IMR-90 (cell line): ENCODE measurements at regions not wholly inside any gene's neighbourhood (a gene's known extent, or its start where the extent isn't known, plus 50 kb on each side); places are given as distances from the start of the nearest gene placed in this dataset.

Experiments
- ATAC-seq: fragments of 200-7000 bp; cut with Tn5 transposase; 2 replicates; pipeline ENCODE4 v1.9.1; 2020; ENCODE audit warnings: low read depth, mild to moderate bottlenecking, moderate library complexity
- BruUV-seq: library from RNA; stranded (reverse); fragments of 400-500 nt; replicated peaks from 2 replicates; lab custom pipeline; 2021; lab: Mats Ljungman, UMichigan
- CTCF ChIA-PET: fragments of 300-600 bp; formaldehyde crosslinking; extraction: SDS; loops from one replicate; lab custom pipeline; 2021; ENCODE audit warnings: antibody characterized with exemption; lab: Yijun Ruan, JAX
- POLR2A ChIA-PET: fragments of 300-600 bp; sonication (Branson Sonifier 250); formaldehyde crosslinking; loops from one replicate; lab custom pipeline; 2022; ENCODE audit warnings: antibody characterized with exemption; ENCODE audit not compliant: unreplicated experiment; lab: Charles Lee
- DNase-seq: peaks from one replicate; pipeline ENCODE4 v3.0.0; 2013
- H2AFZ ChIP-seq: replicated peaks from 2 replicates; pipeline ENCODE3; 2013; ENCODE audit warnings: low read length, mild to moderate bottlenecking; ENCODE audit not compliant: poor library complexity
- H2AK5ac ChIP-seq: 2 replicates; pipeline ENCODE4 v1.6.1; 2013; ENCODE audit warnings: low read depth, low read length, inconsistent platforms
- H2AK9ac ChIP-seq: replicated peaks from 2 replicates; pipeline ENCODE3; 2013; ENCODE audit warnings: mild to moderate bottlenecking, low read depth, low read length, moderate library complexity; ENCODE audit not compliant: poor library complexity
- H2BK120ac ChIP-seq: 2 replicates; pipeline ENCODE4 v1.6.1; 2013; ENCODE audit warnings: low read depth, low read length, inconsistent platforms
- H2BK15ac ChIP-seq: 3 replicates; pipeline ENCODE4 v1.6.1; 2013; ENCODE audit warnings: low read depth, low read length, inconsistent platforms
- H2BK20ac ChIP-seq: 2 replicates; pipeline ENCODE4 v1.6.1; 2013; ENCODE audit warnings: low read depth, mild to moderate bottlenecking, inconsistent platforms, low read length, moderate library complexity
- H2BK5ac ChIP-seq: 2 replicates; pipeline ENCODE4 v1.6.1; 2013; ENCODE audit warnings: mild to moderate bottlenecking, low read depth, low read length, inconsistent platforms; ENCODE audit not compliant: poor library complexity, severe bottlenecking
- H3K14ac ChIP-seq: replicated peaks from 2 replicates; pipeline ENCODE4 v1.6.1; 2013; ENCODE audit warnings: low read depth, low read length, inconsistent platforms
- H3K18ac ChIP-seq: 2 replicates; pipeline ENCODE4 v1.6.1; 2013; ENCODE audit warnings: low read depth, low read length, control low read depth
- H3K23ac ChIP-seq: 2 replicates; pipeline ENCODE4 v1.6.1; 2013; ENCODE audit warnings: low read depth, low read length, inconsistent platforms
- H3K27ac ChIP-seq: 2 replicates; pipeline ENCODE4 v1.5.1; 2013; ENCODE audit warnings: mild to moderate bottlenecking, control low read depth, low read length; ENCODE audit not compliant: insufficient read depth
- H3K27me3 ChIP-seq: 2 replicates; pipeline ENCODE4 v1.6.1; 2013; ENCODE audit warnings: low read length; ENCODE audit not compliant: control insufficient read depth, insufficient read depth
- H3K36me3 ChIP-seq: 2 replicates; pipeline ENCODE4 v1.6.1; 2013; ENCODE audit warnings: low read length, mixed read lengths; ENCODE audit not compliant: control insufficient read depth, insufficient read depth
- H3K4ac ChIP-seq: 2 replicates; pipeline ENCODE4 v1.6.1; 2013; ENCODE audit warnings: low read depth, low read length, inconsistent platforms
- H3K4me1 ChIP-seq: 2 replicates; pipeline ENCODE4 v1.6.1; 2013; ENCODE audit warnings: low read length, mixed read lengths; ENCODE audit not compliant: control insufficient read depth, insufficient read depth
- H3K4me2 ChIP-seq: 2 replicates; pipeline ENCODE4 v1.6.1; 2013; ENCODE audit warnings: low read depth, mild to moderate bottlenecking, control low read depth, low read length, moderate library complexity
- H3K4me3 ChIP-seq: 2 replicates; pipeline ENCODE4 v1.5.1; 2013; ENCODE audit warnings: low read depth, mild to moderate bottlenecking, control low read depth, low read length, moderate library complexity; ENCODE audit not compliant: insufficient read depth
- H3K56ac ChIP-seq: 2 replicates; pipeline ENCODE4 v1.6.1; 2013; ENCODE audit warnings: low read length, inconsistent platforms; ENCODE audit not compliant: insufficient read depth; ENCODE audit errors: extremely low read depth
- H3K79me1 ChIP-seq, 2 experiments: 2 replicates each; pipeline ENCODE4 v1.6.1; 2013; ENCODE audit warnings: low read length in 2 of 2, inconsistent platforms in 1 of 2, low read depth in 1 of 2
- H3K9ac ChIP-seq: 2 replicates; pipeline ENCODE4 v1.6.1; 2013; ENCODE audit warnings: low read depth, low read length, control low read depth
- H3K9me1 ChIP-seq: 2 replicates; pipeline ENCODE4 v1.6.1; 2013; ENCODE audit warnings: low read length, inconsistent platforms; ENCODE audit not compliant: insufficient read depth
- H3K9me3 ChIP-seq: 2 replicates; pipeline ENCODE4 v1.6.1; 2013; ENCODE audit warnings: low read length; ENCODE audit not compliant: control insufficient read depth, insufficient read depth
- H4K20me1 ChIP-seq: 2 replicates; pipeline ENCODE4 v1.6.1; 2013; ENCODE audit warnings: low read length, inconsistent platforms; ENCODE audit not compliant: insufficient read depth
- H4K5ac ChIP-seq: 2 replicates; pipeline ENCODE4 v1.6.1; 2013; ENCODE audit warnings: mild to moderate bottlenecking, low read depth, low read length, control low read depth
- H4K8ac ChIP-seq, 2 experiments: 2 replicates each; pipeline ENCODE4 v1.6.1; 2013; ENCODE audit warnings: low read depth in 2 of 2, low read length in 2 of 2, control low read depth in 1 of 2, inconsistent platforms in 1 of 2
- H4K91ac ChIP-seq: 2 replicates; pipeline ENCODE4 v1.6.1; 2013; ENCODE audit warnings: low read depth, low read length, inconsistent platforms; ENCODE audit not compliant: insufficient read depth
- CEBPB ChIP-seq: IDR thresholded peaks from 2 replicates; pipeline ENCODE4 v1.6.1; 2012; ENCODE audit warnings: low read depth, low read length, improper control_type of control experiment
- CHD1 ChIP-seq: IDR thresholded peaks from 2 replicates; pipeline ENCODE4 v1.6.1; 2012; ENCODE audit warnings: low read depth, low read length, improper control_type of control experiment
- MAFK ChIP-seq: IDR thresholded peaks from 2 replicates; pipeline ENCODE4 v1.6.1; 2012; ENCODE audit warnings: low read depth, low read length, improper control_type of control experiment
- MXI1 ChIP-seq: IDR thresholded peaks from 2 replicates; pipeline ENCODE4 v1.6.1; 2012; ENCODE audit warnings: low read depth, mild to moderate bottlenecking, low read length, moderate library complexity, borderline replicate concordance
- POLR2A ChIP-seq: IDR thresholded peaks from 2 replicates; pipeline ENCODE4 v1.6.1; 2012; ENCODE audit warnings: mild to moderate bottlenecking, low read depth, low read length
- RAD21 ChIP-seq: IDR thresholded peaks from 2 replicates; pipeline ENCODE4 v1.6.1; 2012; ENCODE audit warnings: low read length, improper control_type of control experiment
- SMC3 ChIP-seq: fragments of 150-350 bp; IDR thresholded peaks from 2 replicates; pipeline ENCODE4 v1.6.1; 2016; ENCODE audit warnings: low read depth, mild to moderate bottlenecking, antibody characterized with exemption, low read length, moderate library complexity
- WGBS, 2 experiments: methylation state at CpG; one replicate each; pipeline versions ENCODE4 v1.1.5 to v1.1.7; 2013; ENCODE audit warnings: missing lambda C conversion rate in 2 of 2; ENCODE audit not compliant: insufficient read length in 1 of 2; ENCODE audit errors: extremely low coverage in 2 of 2; 5-methylcytosine and 5-hydroxymethylcytosine counted together
- dilution Hi-C: fragments of 300-500 bp; cut with HindIII; formaldehyde crosslinking; loops from one replicate; pipeline ENCODE4 v1.14.3; 2018; ENCODE audit warnings: low sequenced_read_pairs; ENCODE audit not compliant: unreplicated experiment
- in situ Hi-C: fragments of 300-500 bp; cut with MboI; formaldehyde crosslinking; loops from 3 replicates; pipeline ENCODE4 v1.14.3; 2019; ENCODE audit warnings: low sequenced_read_pairs, inconsistent platforms, mixed read lengths
- intact Hi-C: fragments of 100-400 bp; cut with micrococcal nuclease; formaldehyde crosslinking; loops from 2 replicates; pipeline ENCODE4 v1.10.0; 2022
- TF ChIP-seq, protein P1 (sequence below): fragments of 150-350 bp; IDR thresholded peaks from 2 replicates; pipeline ENCODE4 v1.6.1; 2017; ENCODE audit warnings: mild to moderate bottlenecking, antibody characterized with exemption, low read length, low read depth
- TF ChIP-seq, protein P2 (sequence below): fragments of 150-350 bp; IDR thresholded peaks from 2 replicates; pipeline ENCODE4 v1.6.1; 2016; ENCODE audit warnings: low read depth, mild to moderate bottlenecking, low read length, moderate library complexity, borderline replicate concordance

DNA sequence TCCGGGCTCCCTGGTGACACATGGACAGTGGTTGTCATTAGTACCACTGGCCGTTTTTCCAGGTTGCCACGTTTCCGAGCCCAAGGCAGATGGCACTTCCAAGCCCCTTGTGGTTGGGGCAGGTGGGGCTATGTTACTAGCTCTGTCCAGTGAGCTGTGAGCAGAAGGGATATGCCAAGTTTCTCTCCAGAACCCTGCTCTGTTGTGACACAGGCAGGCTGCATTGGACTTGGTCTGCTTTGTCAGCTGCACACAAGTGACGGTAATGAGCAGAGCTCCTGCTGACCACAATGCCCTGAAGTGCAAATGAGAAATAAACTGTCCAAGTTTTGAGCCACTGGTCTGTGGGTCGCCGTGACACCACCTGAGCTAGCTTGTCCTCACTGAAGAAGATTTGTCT is 118.8 kb downstream of the GYPC start:
- Histone ChIP-seq H2AK9ac (no peak overlapping the region), H3K14ac (no peak overlapping the region), H3K18ac (no peak overlapping the region), H2BK5ac (no peak overlapping the region), H3K27ac (no peak overlapping the region), H3K9me3 (no peaks in the 10 kb centered on the region), H4K5ac (no peak overlapping the region), H3K4me1 (no peaks in the 10 kb centered on the region), H3K27me3 (peaks cover 13% of the 10 kb centered on the region; the same call in 1 of the 2 replicates), H2BK20ac (no peak overlapping the region), H2AK5ac (no peak overlapping the region), H2AFZ (no peak overlapping the region), H3K9ac (no peak overlapping the region), H3K4ac (no peak overlapping the region), H3K4me3 (no peak overlapping the region), H3K4me2 (no peak overlapping the region), H3K36me3 (no peaks in the 10 kb centered on the region), H4K8ac (no peak overlapping the region), H3K9me1 (no peaks in the 10 kb centered on the region), H2BK15ac (no peak overlapping the region), H3K79me1 (no peaks in the 10 kb centered on the region), H2BK120ac (no peak overlapping the region), H3K23ac (no peak overlapping the region), H4K91ac (no peak overlapping the region), H4K20me1 (no peaks in the 10 kb centered on the region), H3K56ac (no peak overlapping the region)
- CTCF ChIA-PET, result no interaction called here
- POLR2A ChIA-PET, result no interaction called here
- DNase-seq (no peak), ATAC-seq (no peak)
- in situ Hi-C loops (loop anchor here (5.0 kb wide), 1 partner anchor 247 kb away; no protein-coding TSS in a partner anchor), intact Hi-C loops (loop anchor here (5.0 to 10.0 kb wide), 3 partner anchors 142 to 1960 kb away; no protein-coding TSS in a partner anchor), dilution Hi-C loops (no loop called here)
- BruUV-seq, result no TSS peak
- 58% methylated on average over 3 of the region's 7 CpGs; no CpG with 5 or more reads in 1 of the 2 experiments for WGBS, 2 experiments
- TF ChIP-seq MAFK (no peak), SMC3 (no peak), CEBPB (no peak), POLR2A (no peak), MXI1 (no peak), CHD1 (no peak), RAD21 (no peak)
- TF ChIP-seq, protein P1, sequence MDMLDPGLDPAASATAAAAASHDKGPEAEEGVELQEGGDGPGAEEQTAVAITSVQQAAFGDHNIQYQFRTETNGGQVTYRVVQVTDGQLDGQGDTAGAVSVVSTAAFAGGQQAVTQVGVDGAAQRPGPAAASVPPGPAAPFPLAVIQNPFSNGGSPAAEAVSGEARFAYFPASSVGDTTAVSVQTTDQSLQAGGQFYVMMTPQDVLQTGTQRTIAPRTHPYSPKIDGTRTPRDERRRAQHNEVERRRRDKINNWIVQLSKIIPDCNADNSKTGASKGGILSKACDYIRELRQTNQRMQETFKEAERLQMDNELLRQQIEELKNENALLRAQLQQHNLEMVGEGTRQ, result no peak
- TF ChIP-seq, protein P2, sequence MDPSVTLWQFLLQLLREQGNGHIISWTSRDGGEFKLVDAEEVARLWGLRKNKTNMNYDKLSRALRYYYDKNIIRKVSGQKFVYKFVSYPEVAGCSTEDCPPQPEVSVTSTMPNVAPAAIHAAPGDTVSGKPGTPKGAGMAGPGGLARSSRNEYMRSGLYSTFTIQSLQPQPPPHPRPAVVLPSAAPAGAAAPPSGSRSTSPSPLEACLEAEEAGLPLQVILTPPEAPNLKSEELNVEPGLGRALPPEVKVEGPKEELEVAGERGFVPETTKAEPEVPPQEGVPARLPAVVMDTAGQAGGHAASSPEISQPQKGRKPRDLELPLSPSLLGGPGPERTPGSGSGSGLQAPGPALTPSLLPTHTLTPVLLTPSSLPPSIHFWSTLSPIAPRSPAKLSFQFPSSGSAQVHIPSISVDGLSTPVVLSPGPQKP, result no peak
